Fibroblast of skin of left quadriceps (primary cell): ENCODE measurements at regions not wholly inside any gene's neighbourhood (a gene's known extent, or its start where the extent isn't known, plus 50 kb on each side); places are given as distances from the start of the nearest gene placed in this dataset.
"Not testable (repeated sequence)": the region's sequence is repeated elsewhere in the genome, so short reads cannot be mapped to it uniquely, and the experiment has no call there.

ENCODE experiments used
- DNase-seq, 2 experiments: peaks; one replicate each; pipeline ENCODE4 v3.0.0-alpha.2; 2013; ENCODE audit warnings: low read depth in 2 of 2

GRCh38 chr21:6133852-6134630 lies 4387.3 kb upstream of the TPTE start:
- not testable (repeated sequence) for DNase-seq

GRCh38 chr21:6136732-6137131 lies 4384.7 kb upstream of the TPTE start:
- not testable (repeated sequence) for DNase-seq

GRCh38 chr21:6138244-6139136 lies 4382.9 kb upstream of the TPTE start:
- not testable (repeated sequence) for DNase-seq

GRCh38 chr21:6139331-6139730 lies 4382.1 kb upstream of the TPTE start:
- DNase-seq: not testable (repeated sequence)

GRCh38 chr21:6139862-6140261 lies 4381.5 kb upstream of the TPTE start:
- not testable (repeated sequence) for DNase-seq

GRCh38 chr21:6140467-6141137 lies 4380.8 kb upstream of the TPTE start:
- not testable (repeated sequence) for DNase-seq

- not testable (repeated sequence) for DNase-seq
Observed at GRCh38 chr21:6141138-6141474, 4380.3 kb upstream of the TPTE start.

GRCh38 chr21:6153154-6153553 lies 4368.2 kb upstream of the TPTE start:
- not testable (repeated sequence) for DNase-seq

- DNase-seq: not testable (repeated sequence)
Observed at GRCh38 chr21:6154524-6155320, 4366.7 kb upstream of the TPTE start.

GRCh38 chr21:6156712-6157389 lies 4364.5 kb upstream of the TPTE start:
- DNase-seq: not testable (repeated sequence)

GRCh38 chr21:6157515-6157914 lies 4363.9 kb upstream of the TPTE start:
- not testable (repeated sequence) for DNase-seq

GRCh38 chr21:6158171-6158570 lies 4363.2 kb upstream of the TPTE start:
- not testable (repeated sequence) for DNase-seq
